HuH-7 (cell line): ENCODE measurements at regions not wholly inside any gene's neighbourhood (a gene's known extent, or its start where the extent isn't known, plus 50 kb on each side); places are given as distances from the start of the nearest gene placed in this dataset.
A peak's percentile ranks its signal among the peaks of the same experiment; 100 is the strongest.
"Not testable (repeated sequence)": the region's sequence is repeated elsewhere in the genome, so short reads cannot be mapped to it uniquely, and the experiment has no call there.

Experiments
- DNase-seq: peaks from one replicate; pipeline ENCODE4 v3.0.0; 2011; ENCODE audit warnings: low spot score

DNA sequence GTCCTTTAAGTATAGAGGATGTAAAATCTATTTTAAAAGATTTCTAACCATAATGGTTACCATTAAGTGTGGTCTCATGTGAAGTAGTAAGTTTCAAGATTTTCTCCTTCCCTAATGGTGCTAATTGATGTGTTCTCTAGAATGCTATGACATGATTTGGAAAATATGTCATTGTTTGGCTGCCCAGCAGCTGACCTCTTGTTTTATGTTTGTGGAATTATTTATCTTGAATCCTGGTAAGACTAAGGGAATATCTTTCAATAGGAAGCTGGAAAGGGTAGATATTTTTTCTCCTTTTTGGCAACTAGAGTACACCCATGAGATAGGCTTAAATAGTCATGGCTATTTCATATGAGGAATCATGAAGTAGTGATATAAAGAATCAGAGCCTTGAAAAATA is 139.8 kb upstream of the CHODL start:
- DNase-seq, result no peak

DNA sequence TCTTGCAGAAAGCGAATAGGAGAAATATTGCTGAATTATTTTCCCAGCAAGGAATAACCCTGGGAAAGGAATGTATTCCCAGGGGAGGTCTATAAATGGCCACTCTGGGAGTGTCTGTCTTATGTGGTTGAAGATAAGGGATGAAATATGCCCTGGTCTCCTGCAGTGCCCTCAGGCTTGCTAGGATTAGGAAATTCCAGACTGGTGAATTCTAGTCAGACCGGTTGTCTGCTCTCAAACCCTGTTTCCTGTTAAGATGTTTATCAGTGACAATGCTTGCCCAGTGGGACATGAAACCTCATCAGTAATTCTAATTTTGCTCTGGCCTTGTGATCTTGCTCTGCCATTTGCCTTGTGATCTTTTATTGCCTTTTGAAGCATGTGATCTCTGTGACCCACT is 148.2 kb upstream of the CHODL start:
- not testable (repeated sequence) for DNase-seq

DNA sequence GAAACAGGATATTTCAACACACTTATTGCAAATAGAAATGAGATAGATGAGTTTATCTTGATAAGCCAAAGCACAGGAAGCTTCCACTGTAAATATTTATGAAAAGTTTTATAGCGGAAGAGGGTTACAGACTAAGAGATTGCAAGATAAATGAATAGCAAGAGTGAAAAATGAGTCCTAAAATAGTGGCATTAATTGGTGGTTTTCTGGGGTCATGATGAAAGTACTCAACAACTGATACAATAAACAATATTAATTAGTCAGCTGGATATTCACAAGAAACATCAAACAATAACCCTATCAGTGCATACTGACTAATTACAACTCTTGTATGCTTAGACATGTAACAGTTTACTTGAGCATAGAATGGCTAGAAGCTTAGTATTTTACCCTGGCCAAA is 154.8 kb upstream of the CHODL start:
- no peak for DNase-seq

DNA sequence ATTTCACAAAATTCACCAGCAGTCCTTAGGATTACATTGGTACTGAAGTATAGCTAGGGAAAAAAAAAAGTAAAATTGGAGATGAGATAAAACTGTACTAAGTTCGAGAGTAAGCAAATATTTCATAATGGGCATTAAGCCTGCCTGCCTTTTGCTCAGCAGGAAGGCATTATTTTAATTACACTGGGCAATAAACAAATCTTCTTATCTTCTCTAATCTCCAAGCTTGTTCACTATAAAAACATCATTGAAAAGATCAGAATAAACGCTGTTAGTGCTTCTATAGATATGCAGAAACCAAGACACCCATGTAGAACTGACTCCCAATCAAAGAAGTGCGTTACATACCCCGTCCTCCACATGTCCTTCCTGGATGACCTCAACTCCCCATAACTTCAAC is 174.2 kb upstream of the CHODL start:
- DNase-seq, result no peak

DNA sequence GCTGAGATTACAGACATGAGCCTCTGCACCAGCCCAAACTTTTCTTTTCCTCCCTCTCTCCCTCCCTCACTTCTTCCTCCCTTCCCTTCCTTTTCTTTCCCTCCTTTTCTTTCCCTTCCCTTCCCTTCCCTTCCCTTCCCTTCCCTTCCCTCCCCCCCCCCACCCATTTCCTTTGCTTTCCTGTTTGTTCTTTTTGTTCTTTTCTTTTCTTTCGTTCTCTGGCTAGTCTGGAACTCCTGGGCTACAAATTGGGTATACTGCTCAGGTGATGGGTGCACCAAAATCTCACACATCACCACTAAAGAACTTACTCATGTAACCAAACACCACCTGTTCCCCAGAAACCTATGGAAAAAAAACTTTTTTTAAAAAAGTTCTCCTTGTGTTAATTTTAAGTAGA is 174.8 kb upstream of the CHODL start:
- DNase-seq, result no peak

DNA sequence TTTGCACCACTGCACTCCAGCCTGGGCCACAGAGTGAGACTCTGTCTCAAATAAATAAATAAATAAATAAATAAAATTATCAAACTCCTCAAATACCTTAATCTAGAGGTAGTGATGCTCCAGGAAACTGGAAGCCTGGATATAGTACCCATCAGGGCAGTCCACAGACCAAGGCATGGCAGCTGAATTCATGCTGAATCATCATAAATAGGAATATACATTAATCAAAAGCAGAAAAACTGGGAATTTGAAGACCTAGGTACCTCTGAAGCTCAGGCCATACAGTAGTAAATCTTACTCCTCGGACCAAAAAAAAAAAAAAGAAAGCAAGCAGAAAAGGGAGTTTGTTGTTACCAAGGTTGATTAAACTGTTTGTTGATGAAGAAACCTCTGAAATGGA is 184.2 kb upstream of the CHODL start:
- no peak for DNase-seq

DNA sequence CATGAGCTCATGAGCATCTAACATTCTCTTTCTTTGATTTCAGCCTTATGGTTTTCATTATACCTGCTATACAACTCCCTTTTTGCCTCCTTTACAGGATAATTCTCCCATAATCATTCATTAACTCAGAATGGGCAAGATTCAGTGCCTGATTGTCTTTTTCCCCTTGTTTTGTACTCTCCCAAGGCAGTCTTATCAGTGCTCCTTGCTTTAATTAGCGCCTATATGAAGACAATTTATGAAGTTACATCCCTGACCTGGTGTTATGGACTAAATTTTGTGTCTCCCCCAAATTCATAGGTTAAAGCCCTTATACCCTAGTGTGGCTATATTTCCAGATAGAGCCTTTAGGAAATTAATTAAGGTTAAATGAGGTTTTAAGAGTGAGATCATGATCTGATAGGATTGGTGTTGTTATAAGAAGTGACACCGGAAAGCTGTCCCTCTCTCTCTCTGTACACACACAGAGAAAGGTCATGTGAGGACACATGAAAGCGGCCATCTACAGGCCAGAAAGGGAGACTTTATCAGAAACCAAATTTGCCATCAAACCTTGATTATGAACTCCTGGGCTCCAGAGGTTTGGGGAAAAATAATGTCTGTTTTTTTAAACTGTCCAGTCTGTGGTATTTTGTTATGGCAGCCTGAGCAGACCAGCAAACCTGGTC is 185.8 kb upstream of the CHODL start:
- no peak for DNase-seq

DNA sequence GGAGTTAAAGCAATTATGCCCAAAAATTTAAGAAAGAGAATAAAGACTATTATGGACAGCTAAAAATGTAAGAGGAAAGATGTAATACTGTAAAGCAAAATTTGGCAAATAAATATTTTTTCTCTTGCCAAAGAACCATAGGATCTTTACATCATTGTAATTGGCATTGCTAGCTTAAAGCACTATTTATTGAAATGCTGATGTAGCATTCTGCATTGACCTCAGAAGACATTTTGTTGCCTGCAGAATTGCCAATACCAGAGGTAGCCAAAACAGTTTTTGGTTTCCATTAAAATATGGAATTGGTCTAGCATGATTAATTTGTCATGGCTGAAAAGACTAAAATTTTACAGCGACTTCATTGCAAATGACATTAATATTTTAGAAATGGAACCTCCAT is 191.5 kb upstream of the CHODL start:
- no peak for DNase-seq

DNA sequence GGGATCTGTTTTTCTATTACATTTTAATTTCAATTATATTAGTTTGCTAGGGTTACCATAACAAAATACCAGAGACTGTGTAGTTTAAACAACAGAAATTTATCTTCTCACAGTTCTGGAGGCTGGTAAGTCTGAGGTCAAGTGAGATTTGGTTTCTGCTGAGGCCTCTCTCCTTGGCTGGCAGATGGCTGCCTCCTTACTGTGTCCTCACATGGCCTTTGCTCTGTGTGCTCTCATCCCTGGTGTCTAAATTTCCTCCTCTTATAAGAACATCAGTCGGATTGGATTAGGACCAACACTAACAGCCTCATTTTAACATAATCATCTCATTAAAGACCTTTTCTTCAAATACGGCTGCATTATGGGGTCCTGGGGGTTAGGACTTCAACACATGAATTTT is 195.2 kb upstream of the CHODL start:
- no peak for DNase-seq

DNA sequence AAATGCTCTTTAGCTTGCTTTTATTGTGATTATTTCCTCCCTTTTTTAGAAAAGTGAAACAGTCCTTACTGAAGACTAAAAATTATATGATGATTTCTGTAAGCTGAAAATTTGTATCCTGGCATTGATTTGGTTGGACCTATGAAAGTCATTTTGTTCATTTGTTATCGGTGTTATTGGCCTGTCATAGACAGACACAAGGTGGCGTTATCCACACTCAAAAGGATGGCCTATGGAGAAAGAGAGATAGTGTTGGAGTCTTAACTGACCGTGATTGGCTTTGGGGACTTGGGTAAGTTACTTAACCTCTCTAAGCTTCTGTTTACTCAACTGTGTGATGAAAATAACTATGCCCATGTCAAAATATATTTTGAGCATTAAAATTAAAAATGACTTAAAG is 203.6 kb upstream of the CHODL start:
- peak; percentile 3 for DNase-seq

DNA sequence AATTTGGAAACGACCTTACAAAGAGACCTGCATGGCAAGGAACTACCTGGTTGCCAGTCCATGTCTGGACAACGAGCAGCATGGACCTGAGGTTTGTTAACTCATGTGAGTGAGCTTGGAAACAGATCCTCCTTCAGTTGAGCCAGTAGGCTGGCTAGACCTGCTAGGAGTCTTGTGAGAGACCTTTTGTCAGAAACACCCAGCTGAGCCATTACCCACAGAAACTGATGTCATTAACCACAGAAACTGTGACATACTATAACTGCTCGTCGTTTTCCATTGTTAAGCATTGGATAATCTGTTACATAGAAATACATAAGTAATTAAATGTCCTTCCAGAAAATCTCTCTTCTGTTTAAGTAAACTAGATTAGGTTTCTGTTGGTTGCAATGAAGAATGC is 211.1 kb upstream of the C21orf91 start:
- no peak for DNase-seq

DNA sequence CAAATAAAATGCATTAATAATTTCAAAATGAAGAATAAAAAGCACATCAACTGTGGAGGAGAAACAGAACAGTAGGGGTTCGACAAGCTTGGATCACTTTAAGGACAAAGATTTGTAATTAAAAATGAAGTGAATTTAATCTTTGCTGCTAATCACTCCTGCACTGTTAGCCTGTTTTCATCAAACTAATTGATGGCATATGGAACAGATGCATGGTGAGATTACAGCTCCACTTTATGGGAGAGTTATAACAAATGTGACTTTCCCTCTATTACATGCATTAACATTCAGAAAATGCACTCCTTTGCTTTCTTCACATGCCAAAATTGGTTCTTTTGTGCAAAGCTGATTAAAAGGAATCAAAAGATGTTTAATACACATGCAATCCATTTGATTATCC is 207.2 kb upstream of the C21orf91 start:
- no peak for DNase-seq

DNA sequence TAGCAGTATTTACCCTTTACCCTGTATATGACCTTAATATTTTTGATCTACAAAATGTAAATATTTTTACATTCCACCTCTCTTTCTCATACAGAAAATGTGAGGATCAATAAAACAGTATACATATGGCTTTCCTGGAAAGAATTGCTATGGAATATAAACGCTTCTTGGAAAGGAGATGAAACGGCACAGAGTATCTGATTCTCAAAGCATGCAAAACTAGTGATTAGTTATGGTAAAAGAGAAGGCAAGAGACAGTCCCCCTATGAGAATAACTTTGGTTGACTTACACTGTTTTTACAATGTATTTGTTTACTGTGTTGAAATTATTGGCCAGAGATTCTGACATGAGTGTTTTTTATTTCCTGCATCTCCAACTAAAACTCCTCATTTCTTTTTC is 204.6 kb upstream of the C21orf91 start:
- no peak for DNase-seq

DNA sequence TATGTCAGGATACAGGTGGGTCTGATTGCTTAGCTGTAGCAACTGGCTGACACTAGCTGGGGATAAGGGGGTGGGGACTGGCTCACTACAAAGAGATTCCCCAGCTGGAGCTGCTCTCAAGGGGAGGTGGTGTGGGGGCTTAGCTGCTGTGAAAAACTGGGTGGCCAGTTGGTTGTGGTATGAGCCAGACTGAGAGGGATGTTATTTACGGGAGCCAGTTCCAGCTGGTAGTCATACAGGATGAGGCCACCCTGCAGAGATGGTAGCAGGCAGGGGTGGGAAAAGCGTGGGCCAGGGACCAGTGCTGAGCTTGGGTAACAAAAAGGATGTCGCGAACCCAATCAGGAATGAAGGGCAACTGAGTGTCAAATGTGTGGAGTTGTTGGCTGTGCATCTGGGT is 204.0 kb upstream of the C21orf91 start:
- DNase-seq, result no peak

DNA sequence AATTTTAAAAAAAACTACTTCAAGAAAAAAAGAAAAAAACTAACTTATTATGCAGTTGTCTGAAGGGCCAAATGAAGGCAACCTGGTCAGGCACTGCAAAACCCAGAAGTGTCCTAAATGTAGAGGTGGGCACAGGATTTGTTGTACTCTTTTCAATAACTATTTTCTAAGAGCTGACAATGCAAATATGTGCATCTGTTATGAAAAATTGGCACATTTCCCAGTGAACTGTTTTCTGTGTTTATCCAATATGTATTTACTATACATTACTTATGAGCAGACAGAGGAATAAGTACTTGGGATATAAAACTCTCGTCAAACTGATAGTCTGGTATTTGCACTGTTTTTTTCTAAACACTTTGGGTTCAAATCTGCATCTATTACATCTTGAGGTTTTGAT is 188.0 kb upstream of the C21orf91 start:
- DNase-seq, result no peak

DNA sequence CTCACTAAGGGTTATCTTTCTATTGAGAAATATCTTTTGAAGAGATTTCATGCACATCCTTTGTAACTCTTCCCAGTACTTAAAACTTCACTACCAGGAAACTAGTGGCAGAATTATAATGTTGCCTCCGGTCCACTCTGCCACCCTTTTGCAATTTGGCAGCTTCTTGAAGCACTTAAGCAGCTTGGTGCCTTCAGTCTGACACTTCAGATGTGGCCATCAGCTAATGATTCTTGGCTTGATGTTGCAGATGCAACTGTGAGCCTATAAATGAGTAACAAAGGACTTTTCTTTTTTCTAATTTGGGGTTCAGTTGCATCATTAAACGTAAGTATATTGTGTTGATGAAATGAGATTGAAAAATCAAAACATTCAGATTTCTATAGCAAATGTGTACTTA is 187.5 kb upstream of the C21orf91 start:
- DNase-seq, result no peak

DNA sequence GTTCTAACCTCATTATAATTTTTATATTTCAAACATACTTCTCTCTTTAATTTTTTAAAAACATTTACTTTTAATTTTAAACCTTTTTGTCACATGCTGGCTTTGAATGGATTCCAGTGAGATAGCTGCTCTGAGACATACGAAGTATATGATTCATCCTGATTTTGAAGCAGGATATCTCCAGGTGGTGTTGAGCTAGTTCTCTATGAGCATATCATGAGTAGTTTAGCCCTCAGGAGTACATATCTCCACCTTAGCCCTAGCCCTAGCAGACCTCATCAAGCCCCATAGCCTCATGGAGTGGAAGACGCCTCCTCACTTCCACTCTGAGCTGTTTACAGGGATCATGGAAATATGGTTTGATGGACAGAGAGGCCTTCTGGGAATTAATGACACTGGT is 183.2 kb upstream of the C21orf91 start:
- no peak for DNase-seq

DNA sequence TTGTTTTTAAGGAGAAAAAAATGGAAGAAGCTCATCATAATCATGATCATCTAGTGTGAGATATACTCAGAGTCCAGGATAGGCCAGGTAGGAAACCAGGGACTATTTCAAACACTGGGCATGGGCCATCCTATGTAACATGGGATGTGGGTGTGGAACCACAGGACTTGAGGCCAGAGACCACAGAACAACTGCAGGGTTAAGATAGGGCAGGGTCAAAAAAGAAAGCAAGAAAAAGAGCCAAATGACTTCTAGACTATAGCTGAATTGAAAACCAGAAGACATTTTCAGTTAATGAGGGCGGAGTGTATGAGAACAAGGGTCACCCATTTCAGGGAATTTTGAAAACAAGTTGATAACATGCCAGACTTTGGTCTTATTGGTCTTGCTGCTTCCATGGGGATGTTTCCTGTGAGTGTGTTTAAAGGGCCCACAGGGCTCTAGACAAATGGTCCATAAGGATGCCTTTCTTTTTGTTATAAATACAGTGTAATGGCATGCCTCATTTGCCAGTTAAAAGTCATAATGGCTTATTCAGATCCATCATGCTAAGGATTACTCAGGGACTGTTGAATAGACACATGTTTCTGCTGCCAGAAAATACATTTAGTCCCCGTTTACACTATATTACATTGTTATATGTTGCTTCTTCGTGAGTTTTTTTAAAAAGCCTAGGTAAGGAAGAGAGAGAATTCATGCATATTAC is 182.0 kb upstream of the C21orf91 start:
- DNase-seq, result no peak

DNA sequence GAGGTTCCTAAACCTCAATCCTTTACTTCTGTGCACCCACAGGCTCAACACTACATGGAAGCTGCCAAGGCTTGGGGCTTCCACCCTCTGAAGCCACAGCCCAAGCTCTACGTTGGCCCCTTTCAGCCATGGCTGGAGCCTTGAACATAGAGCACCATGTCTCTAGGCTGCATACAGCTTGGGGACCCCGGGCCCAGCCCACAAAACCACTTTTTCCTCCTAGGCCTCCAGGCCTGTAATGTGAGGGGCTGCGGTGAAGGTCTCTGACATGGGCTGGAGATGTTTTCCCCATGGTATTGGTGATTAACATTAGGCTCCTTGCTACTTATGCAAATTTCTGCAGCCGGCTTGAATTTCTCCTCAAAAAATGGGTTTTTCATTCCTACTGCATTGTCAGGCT is 179.4 kb upstream of the C21orf91 start:
- not testable (repeated sequence) for DNase-seq

DNA sequence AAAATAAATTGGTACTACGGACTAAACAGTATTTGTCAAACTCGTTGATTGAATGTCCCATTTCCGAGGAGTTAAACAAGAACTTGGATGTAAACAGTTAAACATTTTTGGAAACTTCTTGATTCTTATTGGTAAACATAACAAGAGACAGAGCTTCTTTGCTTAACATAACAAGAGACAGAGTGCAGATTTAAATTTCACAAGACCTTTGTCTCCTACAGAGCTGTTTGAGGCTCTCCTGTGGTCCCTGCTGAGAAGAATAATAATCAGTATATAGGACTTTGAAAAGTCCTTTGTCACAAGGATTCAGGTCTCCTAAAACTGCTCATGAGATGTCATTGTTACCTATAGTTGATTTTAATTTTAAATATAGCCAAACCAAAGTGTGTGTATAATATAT is 170.6 kb upstream of the C21orf91 start:
- no peak for DNase-seq

DNA sequence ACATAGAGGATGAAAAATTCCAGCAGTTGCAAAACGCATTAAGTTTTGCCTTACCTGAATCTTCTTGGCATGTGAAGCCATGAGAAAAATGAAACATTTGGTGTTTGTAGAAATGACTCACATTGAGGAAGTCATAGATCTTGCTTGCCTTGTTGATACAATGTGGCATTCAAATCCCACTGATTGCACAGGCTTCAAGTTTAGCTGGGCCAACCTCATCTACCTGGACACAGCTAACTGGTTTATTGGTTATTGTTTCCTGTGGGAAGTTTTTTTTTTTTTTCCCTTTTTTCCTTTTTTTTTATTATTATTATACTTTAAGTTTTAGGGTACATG is 168.9 kb upstream of the C21orf91 start:
- no peak for DNase-seq

DNA sequence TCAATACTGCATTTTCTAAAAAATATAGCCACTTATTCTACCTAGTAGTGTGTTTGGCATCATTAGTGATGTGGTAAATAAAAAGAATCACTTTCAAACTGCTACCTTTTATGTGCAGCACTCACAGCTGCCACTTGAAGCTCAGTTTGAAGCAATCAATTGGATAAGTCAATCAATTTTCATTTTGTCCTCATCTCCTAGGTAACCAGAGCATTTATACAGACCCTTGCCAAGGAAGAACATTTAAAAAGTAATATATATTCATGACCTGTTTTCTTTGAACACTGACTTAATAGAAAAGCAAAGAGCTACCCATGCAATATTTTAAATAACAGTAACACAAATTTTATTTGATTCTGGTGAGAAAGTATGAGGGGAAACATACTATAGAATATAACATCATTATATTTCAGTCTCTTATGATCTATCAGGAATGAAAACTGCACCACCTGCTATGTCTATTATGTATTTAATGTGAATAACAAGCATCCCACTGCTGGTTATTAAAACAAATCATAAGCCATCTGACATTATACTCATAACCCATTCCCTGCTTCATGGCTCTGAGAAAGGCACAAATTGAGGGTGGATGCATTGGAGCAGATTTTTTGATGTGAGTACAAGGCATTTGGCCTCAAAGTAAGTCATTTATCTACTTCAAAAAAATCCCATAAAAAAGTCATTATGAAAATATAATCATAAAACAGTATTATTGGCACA is 168.4 kb upstream of the C21orf91 start:
- no peak for DNase-seq

DNA sequence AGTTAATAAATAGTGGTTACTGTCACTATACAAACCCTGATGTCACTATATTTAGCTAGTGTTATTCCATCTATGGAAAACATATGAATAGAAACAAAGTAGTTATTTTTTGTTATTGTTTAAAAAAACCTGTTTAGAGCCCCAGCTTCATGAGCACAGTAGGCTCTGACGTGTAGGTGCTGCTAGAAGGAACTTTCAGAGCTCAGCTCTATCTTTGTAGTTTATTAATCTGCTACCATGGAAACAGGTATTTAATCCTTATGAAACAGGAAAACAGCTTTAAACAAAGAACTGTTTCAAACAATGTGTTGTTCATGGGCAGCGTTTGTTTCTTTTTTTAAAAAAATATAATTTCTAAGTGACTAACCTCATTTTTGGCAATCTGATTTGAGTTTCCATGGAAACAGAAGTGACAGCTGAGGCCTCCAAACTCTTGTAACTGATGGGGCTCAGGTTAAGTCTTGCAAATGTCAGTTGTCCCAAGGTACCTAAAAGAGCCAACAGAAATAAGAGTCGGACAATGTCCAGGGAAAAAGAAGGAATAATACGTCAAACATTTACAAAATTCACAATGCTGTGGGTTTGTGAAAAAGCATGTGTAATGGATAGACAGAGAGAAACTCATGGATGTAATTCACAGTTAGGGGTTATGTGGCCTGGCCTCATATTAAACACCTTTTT is 162.0 kb upstream of the C21orf91 start:
- no peak for DNase-seq
